HG03457 (cell line): ENCODE measurements at regions not wholly inside any gene's neighbourhood (a gene's known extent, or its start where the extent isn't known, plus 50 kb on each side); places are given as distances from the start of the nearest gene placed in this dataset.

Experiments
- ATAC-seq: cut with Tn5 transposase; IDR thresholded peaks from one replicate; pipeline ENCODE4 v1.9.1; 2021; ENCODE audit warnings: moderate number of reproducible peaks; ENCODE audit not compliant: unreplicated experiment

GRCh38 chr5:121701731-121702130 lies 150.0 kb upstream of the FTMT start:
- no peak for ATAC-seq

- no peak for ATAC-seq
Observed at GRCh38 chr5:121702682-121703081, 149.0 kb upstream of the FTMT start.

- ATAC-seq: no peak
Observed at GRCh38 chr5:121704291-121704690, 147.4 kb upstream of the FTMT start.

- no peak for ATAC-seq
Observed at GRCh38 chr5:121706686-121707085, 145.0 kb upstream of the FTMT start.

- no peak for ATAC-seq
Observed at GRCh38 chr5:121707178-121707577, 144.5 kb upstream of the FTMT start.

GRCh38 chr5:121711416-121711815 lies 140.3 kb upstream of the FTMT start:
- no peak for ATAC-seq

GRCh38 chr5:121719255-121719654 lies 132.4 kb upstream of the FTMT start:
- no peak for ATAC-seq

GRCh38 chr5:121725450-121725849 lies 126.2 kb upstream of the FTMT start:
- no peak for ATAC-seq

GRCh38 chr5:121726991-121727390 lies 124.7 kb upstream of the FTMT start:
- no peak for ATAC-seq

GRCh38 chr5:121731377-121731776 lies 120.3 kb upstream of the FTMT start:
- ATAC-seq: no peak

- ATAC-seq: no peak
Observed at GRCh38 chr5:121735618-121736017, 116.1 kb upstream of the FTMT start.

GRCh38 chr5:121737120-121737519 lies 114.6 kb upstream of the FTMT start:
- ATAC-seq: no peak

GRCh38 chr5:121741156-121741555 lies 110.5 kb upstream of the FTMT start:
- ATAC-seq: no peak

GRCh38 chr5:121744577-121744976 lies 107.1 kb upstream of the FTMT start:
- no peak for ATAC-seq

- ATAC-seq: no peak
Observed at GRCh38 chr5:121745407-121745806, 106.3 kb upstream of the FTMT start.

- ATAC-seq: no peak
Observed at GRCh38 chr5:121746763-121747162, 104.9 kb upstream of the FTMT start.

- ATAC-seq: no peak
Observed at GRCh38 chr5:121748686-121749085, 103.0 kb upstream of the FTMT start.

- ATAC-seq: no peak
Observed at GRCh38 chr5:121752149-121752548, 99.5 kb upstream of the FTMT start.

GRCh38 chr5:121755266-121755665 lies 96.4 kb upstream of the FTMT start:
- ATAC-seq: no peak

- ATAC-seq: no peak
Observed at GRCh38 chr5:121757753-121758152, 93.9 kb upstream of the FTMT start.

GRCh38 chr5:121758615-121759014 lies 93.1 kb upstream of the FTMT start:
- ATAC-seq: no peak

GRCh38 chr5:121762426-121762825 lies 89.3 kb upstream of the FTMT start:
- no peak for ATAC-seq

GRCh38 chr5:121763665-121764064 lies 88.0 kb upstream of the FTMT start:
- no peak for ATAC-seq

GRCh38 chr5:121780406-121780805 lies 71.3 kb upstream of the FTMT start:
- no peak for ATAC-seq
